HL-60 (cell line): ENCODE measurements at regions not wholly inside any gene's neighbourhood (a gene's known extent, or its start where the extent isn't known, plus 50 kb on each side); places are given as distances from the start of the nearest gene placed in this dataset.

Experiments
- DNase-seq, 2 experiments: peaks; one replicate each; pipeline ENCODE4 v3.0.0-alpha.2; 2010 to 2020; ENCODE audit warnings: low read depth in 1 of 2, low spot score in 1 of 2
- H3K27ac ChIP-seq: fragments of 250-450 bp; sonication (Bioruptor Pico); replicated peaks from 2 replicates; pipeline ENCODE4 v1.5.1; 2020; ENCODE audit warnings: mild to moderate bottlenecking, moderate library complexity
- H3K27me3 ChIP-seq: fragments of 250-450 bp; sonication (Bioruptor Pico); 2 replicates; pipeline ENCODE4 v1.5.1; 2021; ENCODE audit warnings: mild to moderate bottlenecking, moderate library complexity; ENCODE audit not compliant: insufficient read depth, poor library complexity, severe bottlenecking
- H3K4me3 ChIP-seq: replicated peaks from 2 replicates; pipeline ENCODE4 v1.5.1; 2011; ENCODE audit warnings: mild to moderate bottlenecking, control low read depth, low read length; ENCODE audit not compliant: insufficient read depth
- GABPA ChIP-seq: IDR thresholded peaks from 2 replicates; pipeline ENCODE4 v1.6.1; 2012; ENCODE audit warnings: low read depth
- POLR2AphosphoS5 ChIP-seq: IDR thresholded peaks from 2 replicates; pipeline ENCODE4 v1.6.1; 2012; ENCODE audit warnings: low read depth
- SPI1 ChIP-seq: IDR thresholded peaks from 2 replicates; pipeline ENCODE4 v1.6.1; 2012; ENCODE audit warnings: low read depth, mild to moderate bottlenecking, borderline replicate concordance
- TF ChIP-seq, protein P1 (sequence below): IDR thresholded peaks from 2 replicates; pipeline ENCODE4 v1.6.1; 2012; ENCODE audit warnings: low read depth; ENCODE audit not compliant: insufficient replicate concordance
- TF ChIP-seq, protein P2 (sequence below): IDR thresholded peaks from one replicate; pipeline ENCODE4 v1.5.1; 2011; ENCODE audit warnings: low read length, control low read depth, inconsistent platforms; ENCODE audit not compliant: insufficient read depth

DNA sequence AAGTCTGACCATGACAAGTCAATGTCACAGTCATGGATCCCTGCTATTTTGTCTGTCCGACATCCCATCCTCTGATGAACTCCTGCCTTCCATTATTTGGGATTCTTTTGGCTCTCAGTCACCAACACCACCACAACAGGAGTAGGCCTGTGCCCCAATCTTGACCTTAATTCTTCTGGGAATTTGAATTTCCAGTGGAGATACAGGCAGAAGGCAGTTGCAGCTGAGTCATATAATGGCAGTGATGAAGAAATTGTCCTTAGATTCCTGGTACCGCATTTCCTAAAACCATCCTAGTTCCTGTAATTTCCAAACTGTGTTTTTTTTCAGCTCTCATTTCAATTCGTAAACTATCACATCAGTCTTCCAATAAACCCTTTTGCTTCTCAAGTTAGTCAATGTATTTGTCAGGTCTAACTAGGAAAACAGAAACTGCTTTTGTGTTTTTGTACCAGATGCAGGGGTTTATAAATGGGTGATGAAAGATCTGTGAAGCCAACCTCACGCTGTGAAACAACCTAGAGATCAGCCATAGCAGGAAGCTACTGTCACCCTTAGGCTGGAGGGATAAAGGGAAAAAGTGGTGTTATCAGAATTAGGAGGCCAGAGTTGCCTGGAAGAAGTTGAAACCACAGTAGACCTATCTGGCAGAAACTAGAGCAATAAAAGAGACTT, 126.3 kb upstream of the TMEM108 start:
- Histone ChIP-seq H3K4me3 (no peak overlapping the region), H3K27ac (no peak overlapping the region), H3K27me3 (no peaks in the 10 kb centered on the region)
- no peak for TF ChIP-seq SPI1
- TF ChIP-seq, protein P1, sequence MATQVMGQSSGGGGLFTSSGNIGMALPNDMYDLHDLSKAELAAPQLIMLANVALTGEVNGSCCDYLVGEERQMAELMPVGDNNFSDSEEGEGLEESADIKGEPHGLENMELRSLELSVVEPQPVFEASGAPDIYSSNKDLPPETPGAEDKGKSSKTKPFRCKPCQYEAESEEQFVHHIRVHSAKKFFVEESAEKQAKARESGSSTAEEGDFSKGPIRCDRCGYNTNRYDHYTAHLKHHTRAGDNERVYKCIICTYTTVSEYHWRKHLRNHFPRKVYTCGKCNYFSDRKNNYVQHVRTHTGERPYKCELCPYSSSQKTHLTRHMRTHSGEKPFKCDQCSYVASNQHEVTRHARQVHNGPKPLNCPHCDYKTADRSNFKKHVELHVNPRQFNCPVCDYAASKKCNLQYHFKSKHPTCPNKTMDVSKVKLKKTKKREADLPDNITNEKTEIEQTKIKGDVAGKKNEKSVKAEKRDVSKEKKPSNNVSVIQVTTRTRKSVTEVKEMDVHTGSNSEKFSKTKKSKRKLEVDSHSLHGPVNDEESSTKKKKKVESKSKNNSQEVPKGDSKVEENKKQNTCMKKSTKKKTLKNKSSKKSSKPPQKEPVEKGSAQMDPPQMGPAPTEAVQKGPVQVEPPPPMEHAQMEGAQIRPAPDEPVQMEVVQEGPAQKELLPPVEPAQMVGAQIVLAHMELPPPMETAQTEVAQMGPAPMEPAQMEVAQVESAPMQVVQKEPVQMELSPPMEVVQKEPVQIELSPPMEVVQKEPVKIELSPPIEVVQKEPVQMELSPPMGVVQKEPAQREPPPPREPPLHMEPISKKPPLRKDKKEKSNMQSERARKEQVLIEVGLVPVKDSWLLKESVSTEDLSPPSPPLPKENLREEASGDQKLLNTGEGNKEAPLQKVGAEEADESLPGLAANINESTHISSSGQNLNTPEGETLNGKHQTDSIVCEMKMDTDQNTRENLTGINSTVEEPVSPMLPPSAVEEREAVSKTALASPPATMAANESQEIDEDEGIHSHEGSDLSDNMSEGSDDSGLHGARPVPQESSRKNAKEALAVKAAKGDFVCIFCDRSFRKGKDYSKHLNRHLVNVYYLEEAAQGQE: no peak
- TF ChIP-seq, protein P2, sequence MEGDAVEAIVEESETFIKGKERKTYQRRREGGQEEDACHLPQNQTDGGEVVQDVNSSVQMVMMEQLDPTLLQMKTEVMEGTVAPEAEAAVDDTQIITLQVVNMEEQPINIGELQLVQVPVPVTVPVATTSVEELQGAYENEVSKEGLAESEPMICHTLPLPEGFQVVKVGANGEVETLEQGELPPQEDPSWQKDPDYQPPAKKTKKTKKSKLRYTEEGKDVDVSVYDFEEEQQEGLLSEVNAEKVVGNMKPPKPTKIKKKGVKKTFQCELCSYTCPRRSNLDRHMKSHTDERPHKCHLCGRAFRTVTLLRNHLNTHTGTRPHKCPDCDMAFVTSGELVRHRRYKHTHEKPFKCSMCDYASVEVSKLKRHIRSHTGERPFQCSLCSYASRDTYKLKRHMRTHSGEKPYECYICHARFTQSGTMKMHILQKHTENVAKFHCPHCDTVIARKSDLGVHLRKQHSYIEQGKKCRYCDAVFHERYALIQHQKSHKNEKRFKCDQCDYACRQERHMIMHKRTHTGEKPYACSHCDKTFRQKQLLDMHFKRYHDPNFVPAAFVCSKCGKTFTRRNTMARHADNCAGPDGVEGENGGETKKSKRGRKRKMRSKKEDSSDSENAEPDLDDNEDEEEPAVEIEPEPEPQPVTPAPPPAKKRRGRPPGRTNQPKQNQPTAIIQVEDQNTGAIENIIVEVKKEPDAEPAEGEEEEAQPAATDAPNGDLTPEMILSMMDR: no peak
- no peak for TF ChIP-seq POLR2AphosphoS5
- no peak for TF ChIP-seq GABPA
- no peak for DNase-seq

DNA sequence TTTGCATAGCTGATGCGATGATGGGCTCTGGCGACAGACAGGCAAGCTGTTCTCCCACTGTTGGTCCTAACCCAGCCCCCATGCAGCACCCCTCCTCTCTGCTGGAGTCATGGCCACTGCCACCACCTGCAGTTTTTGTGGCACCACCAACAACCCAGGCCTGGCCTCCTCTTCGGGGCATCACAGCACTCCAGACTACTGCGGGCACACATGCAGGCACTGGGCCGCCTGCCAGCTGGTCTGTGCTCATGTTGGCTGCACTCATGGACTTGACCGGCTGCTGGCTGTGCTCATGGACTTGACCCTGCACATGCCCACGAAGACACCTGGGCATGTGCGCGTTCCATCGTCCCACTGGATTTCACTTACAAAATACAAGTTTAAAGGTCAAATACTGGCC, 130.9 kb upstream of the TMEM108 start:
- H3K4me3 ChIP-seq: no peak overlapping the region
- DNase-seq: no peak
- no peak overlapping the region for H3K27ac ChIP-seq
- no peaks in the 10 kb centered on the region for H3K27me3 ChIP-seq
- TF ChIP-seq SPI1 (no peak), POLR2AphosphoS5 (no peak), GABPA (no peak)
- TF ChIP-seq, protein P1: no peak
- TF ChIP-seq, protein P2: no peak

DNA sequence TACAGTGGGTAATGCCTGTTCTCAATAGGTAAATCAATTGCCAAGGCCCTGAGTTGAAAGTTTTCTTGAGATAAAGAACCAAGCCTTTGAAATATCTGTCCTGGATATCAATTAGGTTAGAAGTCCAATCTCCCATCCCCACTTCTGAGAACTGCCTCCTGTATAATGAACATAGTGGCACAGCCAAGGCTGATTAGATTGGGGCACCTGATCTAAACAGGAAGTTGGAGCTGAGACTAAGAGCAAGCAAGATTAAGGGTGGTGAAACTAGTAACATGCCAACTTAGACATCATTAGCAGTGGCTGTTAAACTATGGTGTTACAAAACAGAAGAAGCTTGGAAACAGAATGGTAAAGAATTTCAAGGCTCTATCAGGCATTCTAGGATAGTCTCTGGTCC, 137.7 kb upstream of the TMEM108 start:
- Histone ChIP-seq H3K27me3 (no peaks in the 10 kb centered on the region), H3K4me3 (no peak overlapping the region), H3K27ac (no peak overlapping the region)
- TF ChIP-seq, protein P2: no peak
- TF ChIP-seq, protein P1: no peak
- TF ChIP-seq SPI1 (no peak), POLR2AphosphoS5 (no peak), GABPA (no peak)
- no peak for DNase-seq
